Caki2 (cell line): ENCODE measurements at regions not wholly inside any gene's neighbourhood (a gene's known extent, or its start where the extent isn't known, plus 50 kb on each side); places are given as distances from the start of the nearest gene placed in this dataset.

Experiments
- DNase-seq: peaks from one replicate; pipeline ENCODE4 v3.0.0-alpha.2; 2015; ENCODE audit warnings: low read depth
- in situ Hi-C: cut with HindIII; loops from 2 replicates; pipeline ENCODE4 v1.10.0; 2016; ENCODE audit warnings: low sequenced_read_pairs, low pct_unique_long_range_greater_than_20kb, mixed read lengths

DNA sequence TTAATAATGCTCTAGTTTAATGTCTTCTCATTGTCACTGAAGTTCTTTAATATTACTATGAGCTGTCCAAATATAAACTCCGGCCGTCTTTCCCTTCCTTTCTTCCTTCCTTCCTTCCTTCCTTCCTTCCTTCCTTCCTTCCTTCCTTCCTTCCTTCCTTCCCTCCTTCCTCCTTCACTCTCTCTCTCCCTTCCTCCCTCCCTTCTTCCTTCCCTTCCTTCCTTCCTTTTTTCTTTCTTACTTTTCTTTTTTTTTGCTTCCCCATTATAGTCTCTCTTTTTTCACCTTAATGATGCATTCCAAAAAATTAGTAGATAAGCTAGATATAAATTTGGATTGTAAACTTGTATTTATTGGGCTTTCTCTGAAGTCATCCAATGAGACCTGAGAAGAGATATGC, 431.0 kb upstream of the ADGRL4 start:
- no peak for DNase-seq
- in situ Hi-C loops, result no loop called here

DNA sequence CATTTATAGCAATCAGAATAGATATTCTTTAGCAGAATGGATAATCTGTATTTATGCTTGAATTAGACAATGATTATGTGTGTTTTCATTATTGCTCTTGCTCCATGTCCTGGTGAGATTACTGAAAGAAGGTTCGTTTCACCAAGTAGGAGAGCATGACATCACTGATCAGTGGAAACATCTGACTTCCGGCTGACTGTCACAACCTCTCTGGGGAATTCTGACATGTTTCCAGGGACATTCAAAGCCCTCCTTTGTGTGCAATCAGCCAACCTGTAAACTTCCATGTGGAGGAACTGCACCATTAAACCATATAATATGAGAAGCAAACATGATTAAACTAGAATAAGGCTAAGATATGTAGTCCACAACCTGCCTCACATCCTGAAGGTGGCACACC, 424.8 kb upstream of the ADGRL4 start:
- in situ Hi-C loops, result no loop called here
- no peak for DNase-seq

DNA sequence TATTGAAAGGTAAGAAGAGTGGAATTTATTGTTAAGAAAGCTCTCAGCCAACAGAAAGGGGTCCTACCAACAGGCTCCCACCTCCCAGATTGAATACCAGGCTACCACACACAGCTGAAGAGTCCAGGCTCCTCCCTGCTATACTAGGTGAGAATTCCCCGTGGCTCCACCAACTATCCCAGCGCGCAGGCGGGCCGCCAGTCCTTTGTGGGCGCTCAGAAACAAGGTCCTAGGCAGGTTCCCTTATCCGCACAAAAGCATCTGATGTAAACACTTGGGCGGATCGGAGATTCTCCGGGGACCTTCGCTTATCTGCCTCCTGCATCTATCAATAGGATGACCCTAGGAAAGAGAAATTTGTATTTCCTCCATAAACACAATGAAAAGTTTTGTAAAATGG, 423.9 kb upstream of the ADGRL4 start:
- in situ Hi-C loops, result no loop called here
- DNase-seq, result no peak

DNA sequence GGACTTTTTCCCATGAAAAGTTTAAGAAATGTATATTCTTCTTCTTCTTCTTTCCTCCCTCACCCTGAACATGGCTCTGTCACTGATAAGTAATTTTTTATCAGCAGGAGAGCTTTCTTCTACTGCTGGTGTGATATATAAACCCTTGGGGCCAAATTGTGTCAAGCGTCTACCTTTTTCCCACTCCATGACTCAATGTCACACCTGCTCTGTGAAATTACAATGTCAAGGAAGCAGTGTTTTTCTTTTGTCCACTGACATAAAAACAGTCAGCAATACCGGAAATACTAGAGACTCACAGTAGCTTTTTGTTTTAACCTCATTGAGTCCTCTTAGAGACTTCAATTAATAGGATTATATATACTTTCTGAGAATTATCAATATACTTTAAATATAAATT, 416.2 kb upstream of the ADGRL4 start:
- in situ Hi-C loops, result no loop called here

DNA sequence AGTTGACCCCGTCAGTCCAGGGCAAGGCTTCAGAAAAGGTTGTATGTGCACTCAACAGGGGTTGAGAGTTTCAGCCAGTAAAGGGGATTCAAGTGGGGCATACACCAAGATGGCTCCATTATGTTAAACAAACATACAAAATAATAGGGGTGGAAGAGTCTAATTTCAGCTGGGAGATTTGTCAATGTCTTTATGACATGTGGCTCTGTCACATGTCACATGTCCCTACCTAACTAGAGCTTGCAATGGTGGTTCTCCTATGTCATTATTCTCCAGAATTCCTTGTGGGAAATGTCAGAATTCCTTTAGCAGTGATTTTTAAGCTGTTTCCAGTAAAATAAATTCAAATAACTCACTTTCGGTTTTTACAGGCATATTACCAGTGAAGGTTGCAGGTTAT, 392.0 kb upstream of the ADGRL4 start:
- in situ Hi-C loops, result no loop called here
- DNase-seq, result no peak

More for the DNA sequence above, 416.2 kb upstream of the ADGRL4 start:
- no peak for DNase-seq

DNA sequence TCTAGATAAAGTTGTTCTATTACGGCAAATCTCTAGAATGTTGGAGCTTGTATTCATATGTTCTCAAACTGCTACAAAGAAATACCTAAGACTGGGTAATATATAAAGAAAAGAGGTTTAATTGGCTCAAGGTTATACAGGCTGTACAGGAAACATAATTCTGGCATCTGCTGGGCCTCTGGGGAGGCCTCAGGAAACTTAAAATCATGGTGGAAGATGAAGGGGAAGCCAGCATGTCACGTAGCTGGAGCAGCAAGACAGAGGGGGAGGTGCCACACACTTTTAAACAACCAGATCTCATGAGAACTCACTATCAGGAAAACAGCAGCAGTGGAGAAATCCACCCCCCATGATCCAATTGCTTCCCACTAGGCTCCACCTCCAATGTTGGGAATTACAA, 390.4 kb upstream of the ADGRL4 start:
- in situ Hi-C loops, result no loop called here

DNA sequence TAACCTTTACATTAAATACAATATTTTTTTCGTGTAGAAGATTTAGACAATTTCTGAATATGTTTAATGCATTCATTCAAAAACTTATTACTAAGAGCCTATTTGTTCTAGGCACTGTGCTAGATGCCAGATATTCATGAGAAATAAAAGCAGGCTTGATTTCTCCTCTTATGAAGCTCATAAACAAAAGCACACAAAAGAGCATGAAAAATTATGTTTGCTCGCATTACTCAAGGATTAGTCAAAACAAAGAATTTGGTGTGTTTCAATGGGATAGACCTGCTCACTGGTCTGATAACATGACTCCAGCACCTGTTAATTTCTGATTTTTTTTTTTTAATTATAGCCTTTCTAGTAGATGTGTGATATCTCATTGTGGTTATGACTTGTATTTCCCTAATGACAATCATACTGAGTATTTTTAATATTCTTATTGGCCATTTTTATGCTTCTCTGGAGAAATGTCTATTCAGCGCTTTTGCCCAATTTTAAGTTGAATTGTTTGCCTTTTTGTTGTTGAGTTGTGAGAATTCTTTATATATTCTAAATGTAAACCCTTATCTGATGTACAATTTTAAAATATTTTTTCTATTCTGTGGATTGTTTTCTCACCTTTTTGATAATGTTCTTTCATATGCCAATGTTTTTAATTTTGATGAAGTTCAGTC, 382.3 kb upstream of the ADGRL4 start:
- in situ Hi-C loops, result no loop called here
- no peak for DNase-seq

More for the DNA sequence above, 390.4 kb upstream of the ADGRL4 start:
- no peak for DNase-seq

DNA sequence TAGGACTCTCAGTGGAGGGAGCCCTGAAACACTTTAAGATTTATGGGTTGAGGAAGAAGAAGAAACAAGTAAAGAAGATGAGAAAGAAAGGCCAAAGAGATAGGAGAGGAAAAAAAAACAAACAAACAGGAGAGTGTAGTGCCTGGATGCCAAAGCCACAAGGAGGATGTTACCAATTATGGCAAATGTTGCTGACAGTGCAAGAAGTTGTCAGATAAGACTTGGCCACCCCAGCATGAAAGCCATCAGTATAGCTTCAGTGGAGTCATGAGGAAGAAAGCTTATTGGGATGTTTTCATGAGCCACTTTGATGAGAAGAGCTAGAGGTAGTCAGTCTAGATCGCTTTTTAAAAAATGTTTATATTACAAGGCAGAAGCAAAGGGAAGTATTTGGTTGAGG, 380.2 kb upstream of the ADGRL4 start:
- DNase-seq, result no peak
- in situ Hi-C loops, result no loop called here

DNA sequence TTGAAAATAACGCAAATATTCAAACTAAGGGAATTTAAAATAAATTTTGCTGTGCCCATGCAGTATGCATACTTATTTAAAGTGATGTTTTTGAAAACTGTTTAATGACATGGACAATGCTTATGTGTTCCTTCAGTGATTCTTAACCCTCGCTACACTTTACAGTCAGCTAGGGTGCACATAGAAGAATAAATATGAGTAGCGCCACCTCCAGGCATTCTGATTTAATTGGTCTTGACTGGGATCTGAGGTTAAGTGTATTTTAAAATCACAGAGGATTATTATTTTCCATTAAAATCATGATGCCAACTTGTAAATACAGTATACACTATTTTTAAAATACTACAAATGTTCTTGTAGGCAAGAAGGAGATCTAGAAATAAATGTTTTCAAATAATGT, 373.5 kb upstream of the ADGRL4 start:
- no peak for DNase-seq
- in situ Hi-C loops, result no loop called here

DNA sequence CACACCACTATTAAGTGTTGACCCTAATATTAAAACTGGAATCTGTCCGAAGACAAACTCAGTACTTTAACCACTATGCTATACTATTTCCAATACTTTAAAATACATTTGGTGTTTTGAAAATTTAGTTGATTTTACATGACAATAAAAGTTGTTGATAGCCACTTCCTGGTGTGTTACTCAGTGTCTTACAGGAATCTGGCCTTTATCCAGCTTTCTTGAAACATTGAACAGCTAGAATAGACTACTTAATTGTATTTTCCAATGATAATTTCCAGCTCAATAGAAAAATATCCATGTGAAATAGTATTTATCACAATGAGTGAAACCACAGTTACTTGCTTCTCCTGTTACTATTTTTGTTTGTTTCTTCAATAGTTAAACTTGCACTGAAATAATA, 369.6 kb upstream of the ADGRL4 start:
- in situ Hi-C loops, result no loop called here
- DNase-seq, result no peak

DNA sequence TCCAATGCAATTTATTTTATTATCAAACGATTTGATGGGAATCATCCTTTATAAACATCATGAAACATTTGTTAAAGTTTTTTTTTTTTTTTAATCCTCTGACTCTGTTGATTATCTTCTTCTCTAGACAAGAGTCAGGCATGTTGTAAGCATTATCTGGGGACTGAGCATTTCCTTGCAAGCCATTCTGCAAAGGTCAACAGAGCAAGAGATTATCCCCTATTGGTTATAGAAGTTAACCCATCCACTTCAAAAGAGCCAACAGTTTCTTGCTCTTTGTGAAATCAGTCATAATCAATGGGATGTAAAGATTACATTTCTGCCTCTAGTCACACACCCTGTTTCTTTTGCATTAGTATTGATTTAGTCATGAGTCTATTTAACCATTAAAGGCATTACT, 368.8 kb upstream of the ADGRL4 start:
- in situ Hi-C loops, result no loop called here
- no peak for DNase-seq

DNA sequence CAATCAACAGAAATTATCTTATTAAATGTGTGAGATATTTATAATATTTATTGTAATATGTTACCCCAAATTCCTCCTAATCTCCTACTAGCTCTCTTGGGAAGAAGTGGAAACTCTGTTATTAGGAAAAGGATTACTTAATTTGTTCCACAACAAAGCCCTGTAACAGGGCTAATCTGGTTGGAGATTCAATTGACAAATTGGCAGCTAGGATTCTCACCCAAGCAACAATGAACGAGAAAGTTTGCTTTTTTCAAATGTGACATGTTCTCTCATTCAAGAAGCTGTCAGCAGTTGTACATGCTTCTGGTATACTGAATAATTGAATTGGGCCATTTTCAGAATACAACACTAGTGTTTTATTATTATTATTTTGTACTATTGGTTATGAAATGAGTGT, 367.9 kb upstream of the ADGRL4 start:
- no peak for DNase-seq
- in situ Hi-C loops, result no loop called here

DNA sequence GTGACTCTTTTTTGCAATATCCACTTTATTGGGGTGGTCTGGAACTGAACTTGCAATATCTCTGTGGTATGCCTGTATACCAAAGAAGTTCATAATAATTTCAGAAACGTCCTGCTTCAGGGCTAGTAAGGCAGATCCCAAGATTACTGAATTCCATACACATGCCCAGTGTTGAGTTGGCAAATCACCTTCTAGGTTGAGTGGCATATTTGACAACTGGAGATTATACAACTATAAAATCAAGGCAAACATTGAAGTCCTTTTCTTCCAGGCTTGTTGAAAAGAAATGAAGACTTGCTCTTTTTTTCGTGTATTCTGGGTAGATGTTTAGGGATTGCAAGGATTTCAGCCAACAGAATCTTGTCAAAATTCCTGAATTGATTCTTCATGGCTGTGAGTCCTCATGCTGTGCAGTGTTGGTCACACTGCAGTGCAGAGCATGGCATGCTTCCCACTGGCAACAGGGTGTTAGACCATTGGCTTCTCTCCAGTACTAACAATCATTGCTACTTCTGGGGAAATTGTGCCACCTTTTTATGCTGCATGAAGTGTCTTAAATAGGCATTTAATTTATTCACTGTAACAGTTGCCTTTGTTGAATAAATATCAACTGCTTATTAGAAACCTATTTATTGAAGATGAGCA, 367.1 kb upstream of the ADGRL4 start:
- in situ Hi-C loops, result no loop called here
- no peak for DNase-seq

DNA sequence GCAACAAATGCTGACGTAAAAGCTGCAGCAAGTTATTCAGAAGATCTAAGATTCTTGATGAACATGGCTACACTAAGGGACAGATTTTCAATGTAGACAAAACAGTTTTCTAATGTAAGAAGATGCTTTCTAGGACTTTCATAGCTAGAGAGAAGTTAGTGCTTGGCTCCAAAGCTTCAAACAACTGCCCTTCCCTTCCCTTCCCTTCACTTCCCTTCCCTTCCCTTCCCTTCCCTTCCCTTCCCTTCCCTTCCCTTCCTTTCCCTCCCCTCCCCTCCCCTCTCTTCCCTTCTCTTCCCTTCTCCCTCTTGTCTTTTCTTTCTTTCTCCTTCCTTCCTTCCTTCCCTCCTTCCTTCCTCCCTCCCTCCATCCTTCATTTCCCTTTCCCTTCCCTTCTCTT, 365.3 kb upstream of the ADGRL4 start:
- in situ Hi-C loops, result no loop called here
- DNase-seq, result no peak

DNA sequence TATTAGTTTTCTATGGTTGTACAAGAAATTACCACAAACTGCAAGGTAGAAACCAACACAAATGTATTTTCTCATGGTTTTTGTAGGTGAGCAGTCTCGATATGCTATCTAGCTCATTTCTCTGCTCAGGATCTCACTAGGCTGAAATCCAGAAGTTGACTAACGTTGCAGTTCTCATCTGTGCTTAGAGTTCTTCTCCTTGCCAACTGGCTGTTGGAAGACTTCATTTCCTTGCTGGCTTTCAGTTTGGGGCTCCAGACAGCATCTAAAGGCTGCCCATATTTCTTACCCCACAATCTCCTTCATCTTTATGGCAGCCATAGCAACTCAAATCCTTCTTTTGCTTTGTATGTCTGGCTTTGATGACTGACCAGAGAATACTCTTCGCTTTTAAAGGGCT, 362.6 kb upstream of the ADGRL4 start:
- no peak for DNase-seq
- in situ Hi-C loops, result no loop called here

DNA sequence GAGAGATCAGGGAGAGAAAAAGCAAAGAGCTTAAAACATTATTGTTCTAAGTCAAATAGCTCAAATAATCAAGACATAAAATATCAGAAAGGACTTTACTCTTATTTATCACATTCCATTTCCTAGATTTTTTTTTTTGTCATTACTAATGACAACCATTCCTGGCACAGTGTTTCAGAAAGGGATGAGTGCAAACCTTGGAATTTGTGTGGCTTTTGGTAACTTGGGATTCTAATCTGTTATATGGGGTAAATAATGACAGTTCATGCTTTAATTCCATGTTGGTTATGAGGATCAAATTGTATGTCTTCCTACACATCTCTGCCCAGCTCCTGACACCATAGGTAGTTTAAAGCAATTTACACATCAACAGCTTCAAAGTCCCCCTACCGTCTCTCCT, 358.4 kb upstream of the ADGRL4 start:
- DNase-seq, result no peak
- in situ Hi-C loops, result no loop called here

DNA sequence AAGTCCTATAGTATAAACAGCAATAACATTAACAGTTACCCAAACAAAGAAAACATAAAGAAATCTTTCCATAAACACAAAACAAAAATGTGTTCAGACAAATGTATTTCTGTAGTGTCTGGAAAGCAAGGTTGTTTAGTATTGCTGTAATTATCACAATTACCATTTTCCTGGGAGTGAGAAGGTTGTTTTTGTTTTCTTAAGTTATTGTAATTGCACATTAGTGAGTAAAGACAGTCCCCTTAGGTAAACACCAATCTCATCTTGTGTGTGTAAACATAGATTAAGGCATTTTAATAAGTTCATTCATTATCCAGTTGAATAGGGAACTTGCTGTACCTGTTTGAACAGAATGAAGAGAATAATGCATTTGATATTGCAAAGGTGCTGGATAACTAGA, 356.9 kb upstream of the ADGRL4 start:
- no peak for DNase-seq
- in situ Hi-C loops, result no loop called here

DNA sequence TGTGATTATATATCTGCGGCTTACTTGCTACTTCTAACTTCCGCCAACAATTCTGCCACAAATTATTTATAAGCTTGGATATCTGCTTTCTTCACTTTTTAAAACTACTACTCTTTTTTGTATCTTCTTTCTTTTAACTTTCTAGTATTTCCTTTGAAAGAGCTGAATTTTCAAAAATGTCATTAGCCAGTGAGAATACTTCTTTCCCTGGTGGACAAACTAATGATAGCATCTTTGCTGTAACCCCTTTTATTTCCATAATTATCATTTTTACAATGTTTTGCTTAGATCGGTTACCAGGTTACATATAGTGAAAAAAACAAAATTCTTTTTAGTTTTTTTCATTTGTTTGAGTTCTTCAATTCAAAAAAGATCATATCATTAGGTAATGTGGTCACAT, 355.9 kb upstream of the ADGRL4 start:
- no peak for DNase-seq
- in situ Hi-C loops, result no loop called here

DNA sequence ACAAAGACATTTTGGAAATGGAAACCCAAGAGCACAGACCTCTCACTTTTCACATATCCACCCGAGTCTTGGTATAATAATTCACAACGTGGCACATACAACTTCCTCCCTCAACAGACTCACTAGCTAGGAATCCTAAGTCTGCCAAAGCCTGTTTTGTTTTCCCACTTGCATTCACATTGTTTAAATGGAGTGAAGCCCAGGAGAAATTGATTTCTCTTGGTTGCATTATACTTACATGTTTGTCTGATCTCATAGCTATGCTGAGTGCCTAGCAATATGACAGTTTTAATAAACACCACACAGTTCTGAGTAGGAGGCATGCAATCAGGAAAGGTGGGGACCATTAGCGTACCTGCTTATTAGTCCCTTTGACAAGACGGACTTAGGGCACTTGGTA, 348.6 kb upstream of the ADGRL4 start:
- in situ Hi-C loops, result no loop called here
- no peak for DNase-seq

DNA sequence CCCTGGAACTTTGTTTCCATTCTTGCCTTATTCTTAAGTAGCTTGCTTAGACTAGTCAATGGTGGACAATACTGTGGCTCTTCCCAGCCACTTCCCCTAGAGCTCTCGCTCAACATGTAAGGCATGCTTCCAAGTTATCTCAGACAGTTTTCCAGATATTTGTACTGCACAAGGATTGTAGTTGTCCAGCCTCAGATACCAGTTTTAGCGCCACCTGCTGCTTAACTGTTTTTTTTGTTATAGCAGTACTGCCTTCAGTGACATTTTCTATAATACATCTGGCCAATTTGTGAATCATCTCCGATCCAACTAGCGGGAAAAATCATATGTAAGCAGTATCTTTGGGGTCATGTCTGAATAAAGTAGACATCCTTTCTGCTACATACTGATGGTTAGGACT, 346.7 kb upstream of the ADGRL4 start:
- peak; percentile 22 for DNase-seq
- in situ Hi-C loops, result no loop called here
